HS-27A (cell line): ENCODE measurements at regions not wholly inside any gene's neighbourhood (a gene's known extent, or its start where the extent isn't known, plus 50 kb on each side); places are given as distances from the start of the nearest gene placed in this dataset.

Experiments used
- DNase-seq: peaks from one replicate; pipeline ENCODE4 v3.0.0-alpha.2; 2012; ENCODE audit warnings: low read depth, missing footprints

DNA sequence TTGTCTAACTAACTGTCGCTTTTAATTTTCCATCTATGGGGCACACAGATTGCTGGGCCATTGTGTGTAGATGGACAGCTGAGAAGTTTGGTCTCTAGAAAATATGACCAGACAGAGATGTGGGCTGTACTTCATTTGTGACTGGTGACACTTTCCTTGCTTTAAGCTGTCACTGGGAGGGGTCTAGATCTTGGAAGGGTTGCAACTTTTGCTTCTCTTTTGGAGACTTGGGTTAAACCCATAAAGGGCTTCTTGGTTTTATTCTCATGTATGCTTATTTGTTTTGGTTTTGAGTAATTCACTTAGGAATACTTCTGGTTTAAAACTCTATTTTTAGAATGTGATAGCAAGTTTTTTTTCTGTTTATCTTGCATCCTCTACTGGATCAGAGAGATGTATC is 80.2 kb downstream of the ETS2 start:
- DNase-seq: no peak

DNA sequence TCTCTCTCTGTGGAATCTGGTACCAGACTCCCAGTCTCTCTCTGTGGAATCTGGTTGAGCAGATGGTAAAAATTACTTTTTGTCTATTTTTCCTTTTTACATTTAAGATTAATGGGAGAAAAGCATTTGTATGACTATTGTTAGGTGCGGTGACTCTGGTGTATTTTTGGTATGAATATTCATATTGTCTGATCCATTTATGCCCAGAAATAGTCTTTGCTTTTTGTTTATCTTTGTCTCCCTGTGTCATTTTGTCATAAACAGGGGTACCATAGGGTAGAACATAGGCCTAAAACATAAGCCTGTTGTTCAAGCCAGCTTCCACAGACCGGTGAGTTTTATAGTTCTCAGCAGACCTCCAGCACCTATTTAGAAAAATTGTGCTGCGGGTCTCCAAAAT is 78.7 kb downstream of the ETS2 start:
- DNase-seq: no peak

DNA sequence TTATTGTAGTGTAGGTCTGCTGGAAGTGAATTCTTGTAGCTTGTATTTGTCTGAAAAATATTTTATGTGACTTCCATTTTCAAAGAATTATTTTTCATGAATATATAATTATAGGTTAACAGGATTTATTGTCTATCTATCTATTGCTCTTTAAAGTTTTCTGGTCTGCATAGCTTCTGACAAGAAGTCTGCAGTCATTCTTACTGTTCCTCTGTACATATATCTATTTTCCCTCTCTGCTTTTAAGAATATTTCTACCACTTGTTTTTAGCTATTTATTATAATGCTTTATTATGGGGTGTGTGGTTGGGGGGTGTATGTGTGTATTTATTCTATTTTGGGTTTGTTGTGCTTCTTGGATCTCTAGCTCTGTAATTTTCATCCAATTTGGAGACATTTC is 77.4 kb downstream of the ETS2 start:
- no peak for DNase-seq

DNA sequence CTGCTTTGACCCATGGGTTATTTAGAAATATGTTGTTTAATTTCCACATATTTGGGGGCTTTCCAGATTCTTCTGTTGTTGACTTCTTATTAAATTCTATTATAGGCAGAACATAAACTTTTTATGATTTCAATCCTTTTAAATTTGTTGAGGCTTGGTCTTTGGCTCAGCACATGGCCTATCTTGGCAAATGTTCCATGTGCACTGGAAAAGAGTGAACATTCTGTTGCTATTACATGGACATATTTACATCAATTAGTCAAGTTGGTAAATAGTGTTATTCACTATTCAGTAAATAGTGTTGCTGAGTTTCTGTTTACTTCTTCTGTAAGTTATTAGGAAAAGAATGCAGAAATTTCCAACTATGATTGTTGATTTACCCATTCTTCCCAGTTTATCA is 75.4 kb downstream of the ETS2 start:
- DNase-seq: no peak

DNA sequence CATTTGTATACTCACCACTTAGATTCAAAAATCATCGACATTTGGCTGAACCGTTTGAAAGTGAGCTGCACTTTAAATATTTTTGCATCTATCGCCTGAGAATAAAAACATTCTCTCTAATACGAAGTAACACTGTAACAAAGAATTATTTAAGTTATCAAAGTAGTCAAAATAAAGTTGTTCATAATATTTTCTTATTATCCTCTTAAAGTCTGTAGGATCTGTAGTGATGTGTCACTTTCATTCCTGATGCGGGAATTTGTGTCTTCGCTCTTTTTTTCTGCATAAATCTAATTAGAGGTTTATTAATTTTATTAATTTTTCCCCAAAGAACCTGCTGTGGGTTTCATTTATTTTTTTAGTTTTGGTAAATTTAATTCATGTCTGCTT is 74.8 kb downstream of the ETS2 start:
- no peak for DNase-seq

DNA sequence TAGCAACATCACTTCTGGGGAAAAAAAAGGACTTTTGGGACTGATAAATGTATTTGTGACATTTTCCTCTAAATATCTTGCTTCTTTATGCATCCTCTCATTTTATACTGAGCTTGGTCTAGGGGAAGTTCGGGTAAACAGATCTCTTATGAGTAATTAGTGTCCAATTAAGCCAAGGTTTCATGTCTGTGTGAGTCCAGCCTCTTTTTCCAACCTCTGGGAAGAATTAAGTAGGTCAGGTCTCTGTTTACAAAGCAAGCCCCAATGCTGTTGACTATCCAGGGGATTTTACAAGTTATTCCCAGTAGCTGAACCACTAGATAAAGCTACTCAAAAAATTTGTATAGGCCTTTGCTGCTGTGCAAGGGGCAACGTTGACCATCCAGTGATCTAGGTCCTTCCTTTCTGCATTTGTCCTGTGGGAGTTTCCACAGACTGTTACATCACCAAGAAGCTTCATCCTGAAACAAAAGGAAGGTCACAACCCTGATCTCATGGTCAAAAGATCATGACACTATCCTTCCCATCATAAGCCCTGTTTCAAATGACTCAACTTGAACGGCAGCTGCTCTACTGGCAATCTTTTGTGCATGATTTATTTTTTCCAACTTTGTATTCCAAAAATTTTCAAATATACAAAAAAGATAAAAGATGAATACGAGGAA is 74.3 kb downstream of the ETS2 start:
- no peak for DNase-seq

DNA sequence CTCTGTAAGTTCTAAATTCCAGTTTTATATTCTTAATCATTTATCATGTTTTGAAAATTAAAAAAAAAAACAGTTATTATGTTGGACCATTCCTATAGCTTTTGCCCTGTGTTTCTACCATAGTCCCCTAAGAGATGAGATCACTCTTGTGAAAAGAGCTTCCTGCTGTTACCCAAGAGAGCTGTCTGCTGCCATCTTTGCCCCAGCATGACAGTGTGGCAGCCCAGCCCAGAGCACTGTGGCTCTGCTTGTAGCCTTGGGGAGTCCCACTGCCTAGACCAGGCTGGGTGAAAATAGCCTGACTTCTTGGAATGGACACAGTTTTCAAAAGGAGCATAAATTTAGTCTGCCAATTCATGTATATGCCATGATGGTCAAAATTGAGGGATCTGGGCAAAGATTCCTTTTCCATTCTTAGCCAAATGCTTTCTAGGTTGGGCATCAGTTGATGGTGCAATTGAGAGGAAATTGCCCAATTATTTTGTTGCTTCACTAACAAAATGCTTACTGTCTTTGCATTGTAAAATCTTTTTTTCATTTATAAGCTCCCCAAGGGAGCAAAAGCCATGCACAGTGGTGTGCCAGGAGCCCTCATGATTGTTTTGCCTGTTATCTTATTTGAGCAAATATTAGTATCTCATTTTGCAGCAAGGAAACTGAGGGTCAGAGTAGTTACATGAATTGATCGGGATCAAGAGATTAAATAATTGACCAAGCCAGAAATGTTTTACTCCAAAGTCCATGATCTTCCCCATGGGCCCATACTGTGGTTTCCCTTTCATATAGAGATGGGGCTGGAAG is 72.8 kb downstream of the ETS2 start:
- DNase-seq: no peak

DNA sequence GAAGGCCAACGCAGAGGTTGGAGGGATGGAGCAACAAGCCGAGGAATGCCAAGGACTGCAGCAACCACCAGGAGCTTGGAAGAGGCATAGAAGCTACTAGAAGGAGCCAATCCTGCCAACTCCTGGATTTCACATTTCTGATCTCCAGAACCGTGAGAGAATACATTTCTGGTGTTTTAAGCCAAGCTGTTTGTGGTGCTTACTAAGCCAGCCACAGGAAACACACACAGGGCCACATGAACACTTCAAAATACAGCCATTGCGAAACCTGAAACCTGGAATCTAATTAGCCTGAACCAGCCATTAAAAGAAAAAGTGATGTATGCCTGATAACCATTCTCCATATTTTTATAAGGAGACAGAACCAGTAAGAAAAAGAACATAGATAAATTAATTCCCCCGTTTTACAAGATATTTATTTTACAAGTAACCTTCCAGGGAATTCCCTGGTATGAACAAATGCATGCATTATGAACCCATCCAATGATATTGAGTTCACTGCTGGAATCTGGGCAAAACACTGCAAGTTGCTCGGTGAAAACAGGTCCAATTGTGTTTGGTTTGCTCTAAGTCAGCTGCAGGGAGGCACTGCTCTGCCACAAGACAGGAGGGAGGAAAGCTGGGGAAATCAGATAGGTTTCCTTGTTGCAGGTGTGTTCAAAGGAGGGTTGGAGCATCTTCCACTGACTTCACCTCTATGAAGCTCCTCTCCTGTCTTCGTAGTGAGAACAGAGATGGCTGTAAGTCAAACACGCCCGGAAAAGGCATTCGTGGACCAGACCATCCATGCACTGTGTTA is 70.2 kb downstream of the ETS2 start:
- no peak for DNase-seq
